GM13977 (cell line): ENCODE measurements at regions not wholly inside any gene's neighbourhood (a gene's known extent, or its start where the extent isn't known, plus 50 kb on each side); places are given as distances from the start of the nearest gene placed in this dataset.

Experiments used
- DNase-seq: peaks from one replicate; pipeline ENCODE4 v3.0.0; 2012; ENCODE audit warnings: low spot score
- CTCF ChIP-seq: IDR thresholded peaks from 2 replicates; pipeline ENCODE4 v1.5.1; 2012; ENCODE audit warnings: mild to moderate bottlenecking, control low read depth; ENCODE audit not compliant: insufficient read depth; ENCODE audit errors: extremely low read depth, missing control alignments
- in situ Hi-C: fragments of 300-500 bp; cut with MboI; formaldehyde crosslinking; loops from one replicate; pipeline ENCODE4 v1.12.0; 2022; ENCODE audit warnings: low sequenced_read_pairs, low pct_unique_long_range_greater_than_20kb, mixed read lengths, inconsistent platforms; ENCODE audit not compliant: unreplicated experiment

- no peak for DNase-seq
- in situ Hi-C loops = no loop called here
Observed at GRCh38 chr12:45612044-45612794, 117.3 kb upstream of the ARID2 start.

GRCh38 chr12:45613296-45613695 lies 116.2 kb upstream of the ARID2 start:
- no peak for DNase-seq
- in situ Hi-C loops = no loop called here
- no peak for TF ChIP-seq CTCF

More at GRCh38 chr12:45612044-45612794, 117.3 kb upstream of the ARID2 start:
- no peak for TF ChIP-seq CTCF

- DNase-seq = no peak
- in situ Hi-C loops = no loop called here
- no peak for TF ChIP-seq CTCF
Observed at GRCh38 chr12:45613855-45614254, 115.7 kb upstream of the ARID2 start.

GRCh38 chr12:45615268-45615667 lies 114.2 kb upstream of the ARID2 start:
- no peak for DNase-seq
- TF ChIP-seq CTCF = no peak
- in situ Hi-C loops = no loop called here

- DNase-seq = no peak
- in situ Hi-C loops = no loop called here
Observed at GRCh38 chr12:45619736-45620135, 109.8 kb upstream of the ARID2 start.

GRCh38 chr12:45621703-45622102 lies 107.8 kb upstream of the ARID2 start:
- DNase-seq = no peak
- TF ChIP-seq CTCF = no peak
- in situ Hi-C loops = no loop called here

More at GRCh38 chr12:45619736-45620135, 109.8 kb upstream of the ARID2 start:
- no peak for TF ChIP-seq CTCF
